ENCODE measurements at regions not wholly inside any gene's neighbourhood (a gene's known extent, or its start where the extent isn't known, plus 50 kb on each side); places are given as distances from the start of the nearest gene placed in this dataset.
A peak's percentile ranks its signal among the peaks of the same experiment; 100 is the strongest.

DNA sequence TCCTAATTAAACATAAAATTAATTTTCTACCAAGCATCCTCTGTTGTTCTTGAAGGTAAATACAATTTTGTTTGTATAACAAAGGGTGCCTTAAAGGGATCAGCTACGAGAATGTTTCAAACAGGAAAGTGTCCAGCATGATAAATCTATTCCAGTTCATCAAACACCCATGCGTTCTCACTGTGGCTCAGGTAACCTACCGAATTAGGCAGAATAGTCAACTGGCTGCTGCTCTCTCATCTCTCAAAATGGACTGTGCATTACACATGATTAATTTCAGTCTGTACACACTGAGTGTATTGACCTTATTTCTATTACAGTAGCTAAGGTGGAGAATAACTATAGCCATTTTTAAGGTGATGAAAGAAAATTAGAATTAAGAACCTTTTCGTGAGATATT, 127.5 kb upstream of the RMST start:
- no peak for DNase-seq

DNA sequence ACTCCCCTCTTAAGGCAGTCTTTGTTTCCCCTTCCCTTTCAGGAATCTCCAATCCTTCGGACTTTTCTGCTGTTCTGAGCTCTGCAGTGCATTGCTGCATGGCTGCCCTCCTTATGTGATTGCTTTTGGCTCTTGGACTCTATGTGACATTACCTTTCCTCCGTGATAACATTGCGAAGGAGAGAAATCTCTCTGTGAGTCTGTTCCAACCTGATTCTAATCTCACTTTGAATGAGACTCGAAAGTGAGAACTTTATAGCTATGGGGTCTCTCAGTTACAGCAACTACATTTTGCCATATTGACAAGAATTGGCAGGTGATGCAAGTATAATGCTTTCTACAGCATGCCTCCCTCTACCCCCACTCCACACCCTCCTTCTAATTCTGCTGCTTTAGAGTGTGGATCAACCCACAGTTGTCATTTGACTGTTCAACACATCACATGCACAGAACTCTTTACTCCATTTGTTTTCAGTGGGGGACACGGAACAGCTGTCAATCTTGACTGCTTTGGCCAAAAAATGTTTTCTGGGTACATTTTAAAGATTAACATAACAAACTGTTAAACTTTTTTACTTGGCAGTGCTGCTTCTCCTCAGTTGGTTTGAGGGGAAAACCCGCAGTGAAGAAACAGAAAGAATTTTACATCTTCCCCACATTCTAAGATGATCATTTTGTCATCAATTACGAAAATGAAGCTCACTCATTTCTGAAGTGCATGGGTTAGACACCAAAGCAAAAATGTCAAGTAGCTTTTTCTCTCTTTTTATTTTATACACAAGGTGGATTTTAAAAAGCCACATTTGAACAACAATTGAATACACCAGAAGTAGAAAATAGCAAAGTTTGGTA, 125.5 kb upstream of the RMST start:
- no peak for DNase-seq

DNA sequence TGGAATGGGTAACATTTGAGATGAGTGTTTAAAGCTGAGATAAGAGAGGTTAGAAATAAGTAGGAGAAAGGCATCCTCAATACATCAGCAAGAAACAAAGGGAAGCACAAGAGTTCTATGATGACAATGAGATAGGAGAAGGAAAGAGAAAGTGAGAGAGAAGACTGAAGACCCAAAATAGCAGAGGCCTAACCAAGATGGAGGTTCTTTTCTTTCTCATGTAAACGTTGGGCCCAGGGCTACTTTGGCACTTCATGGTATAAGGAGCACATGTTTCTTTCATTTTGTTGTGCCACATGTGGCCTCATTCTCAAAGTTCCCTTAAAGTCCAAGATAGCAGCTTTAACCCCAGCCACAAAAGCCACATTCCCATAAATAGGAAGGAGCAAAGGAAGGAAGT, 120.5 kb upstream of the RMST start:
- DNase-seq, result no peak

DNA sequence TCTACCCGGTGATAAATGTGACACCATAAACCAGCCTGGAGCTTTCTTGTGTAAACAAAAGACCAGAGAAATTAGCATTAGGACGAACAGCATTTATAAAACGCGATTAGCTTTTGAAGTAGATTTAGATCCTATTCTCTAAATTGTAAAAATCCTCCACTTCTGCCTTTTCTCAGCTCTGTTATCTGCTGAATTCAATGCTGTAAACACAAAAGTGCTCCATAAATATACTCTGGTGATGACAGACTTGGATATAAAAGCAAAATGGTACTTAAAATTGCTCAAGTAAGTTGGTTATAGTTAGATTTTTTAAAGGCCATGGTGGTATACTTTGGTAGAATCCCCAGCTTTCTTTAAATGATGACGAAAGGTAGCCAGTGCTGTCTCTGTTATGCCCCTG, 114.6 kb upstream of the RMST start:
- no peak for DNase-seq

DNA sequence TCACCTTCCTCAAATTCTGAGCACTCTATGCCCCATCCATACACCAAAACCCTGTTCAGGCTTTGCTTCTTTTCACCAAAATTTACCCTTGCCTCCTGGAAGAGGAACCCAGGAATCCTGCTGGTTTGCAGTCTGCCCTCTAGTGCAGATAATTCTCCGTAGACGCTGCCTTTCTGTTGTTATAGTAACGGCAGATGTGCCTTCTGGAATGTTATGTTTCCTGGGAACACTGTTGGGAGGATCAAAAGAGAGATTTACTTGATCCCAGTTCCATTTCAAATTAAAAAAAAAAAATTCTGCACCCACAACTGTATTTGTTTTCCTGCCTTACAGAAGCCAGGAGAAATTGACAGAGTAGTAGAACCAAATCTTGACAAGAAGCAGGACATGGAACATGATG, 104.2 kb upstream of the RMST start:
- no peak for DNase-seq

DNA sequence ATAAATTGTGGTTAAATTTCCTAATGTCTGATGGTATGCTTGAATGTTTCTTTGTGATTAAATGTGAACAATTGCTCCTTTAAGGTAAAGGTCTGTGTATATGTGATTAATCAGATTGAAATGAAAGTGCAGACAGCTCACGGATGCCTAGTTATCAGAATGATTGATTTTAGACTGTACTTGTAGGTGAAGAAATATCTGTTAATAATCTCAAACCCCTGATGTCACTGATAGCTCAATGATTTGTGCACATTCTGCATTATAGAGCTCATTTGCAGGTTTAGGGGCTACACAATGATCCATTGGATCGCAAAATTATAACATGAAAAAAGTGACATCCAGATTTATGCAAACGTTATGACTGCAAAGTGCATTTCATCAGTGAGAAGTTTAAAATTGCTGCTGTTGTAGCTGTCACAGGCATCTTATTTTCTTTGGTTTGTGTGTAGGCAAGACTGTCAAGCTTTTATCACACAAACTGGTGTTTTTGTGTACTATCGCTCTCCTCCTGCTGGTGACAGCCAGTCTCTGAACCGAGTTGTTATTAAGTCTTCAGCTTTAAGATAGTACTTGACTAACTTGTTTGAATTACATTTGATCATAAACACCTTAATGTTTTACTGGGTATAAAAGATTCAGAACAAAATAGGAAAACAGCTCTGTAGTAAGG, 103.4 kb upstream of the RMST start:
- DNase-seq, result no peak

DNA sequence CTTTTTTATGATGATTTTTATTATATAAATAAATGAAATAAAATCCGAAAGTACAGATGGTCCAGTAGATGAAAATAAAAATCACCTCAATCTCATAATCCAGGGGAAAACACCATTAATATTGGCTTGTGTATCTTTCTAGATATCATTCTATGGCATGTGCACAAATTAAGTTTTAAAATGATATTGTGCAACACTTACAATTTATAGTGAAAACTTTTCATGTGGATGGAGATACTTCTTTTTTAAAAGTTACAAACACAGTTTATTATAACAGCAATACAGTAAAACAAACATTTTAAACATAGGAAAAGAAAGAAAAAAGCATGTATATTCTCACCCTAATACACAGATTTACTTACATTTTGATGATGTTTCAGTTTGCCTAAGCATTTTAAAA, 98.9 kb upstream of the RMST start:
- no peak for DNase-seq

DNA sequence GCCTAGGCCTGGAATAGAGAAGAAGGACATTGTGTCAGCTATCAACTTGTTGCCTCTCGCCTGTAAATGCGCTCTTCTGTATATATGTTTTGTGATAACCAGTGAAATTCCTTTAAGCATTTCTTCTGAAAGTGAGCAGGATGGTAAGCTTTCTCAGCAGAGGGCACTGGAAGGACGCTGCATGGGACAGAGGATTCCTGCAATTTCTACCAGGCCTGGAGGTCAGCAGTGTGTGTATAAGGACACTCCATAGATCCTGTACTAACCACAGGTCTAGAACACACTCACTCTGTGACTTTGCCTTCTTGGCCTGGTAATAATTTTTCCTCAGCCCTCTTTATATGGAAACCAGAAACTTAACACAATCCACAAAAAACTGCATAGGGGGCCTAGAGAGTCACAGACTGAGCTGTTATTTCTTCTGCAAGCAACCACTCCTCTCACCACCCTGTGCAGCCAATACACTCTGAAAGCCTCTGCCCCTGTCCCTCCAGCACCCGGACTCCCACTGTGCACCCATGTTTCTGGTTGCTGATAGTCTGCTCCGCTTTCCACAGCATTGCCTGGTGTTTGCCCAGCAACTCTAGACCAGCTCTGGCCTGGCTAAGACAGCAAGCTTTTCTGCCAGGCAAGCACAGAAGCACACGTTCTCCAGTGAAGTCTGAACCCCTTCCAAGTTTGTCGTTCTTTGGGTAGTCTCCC, 94.0 kb upstream of the RMST start:
- DNase-seq, result no peak

DNA sequence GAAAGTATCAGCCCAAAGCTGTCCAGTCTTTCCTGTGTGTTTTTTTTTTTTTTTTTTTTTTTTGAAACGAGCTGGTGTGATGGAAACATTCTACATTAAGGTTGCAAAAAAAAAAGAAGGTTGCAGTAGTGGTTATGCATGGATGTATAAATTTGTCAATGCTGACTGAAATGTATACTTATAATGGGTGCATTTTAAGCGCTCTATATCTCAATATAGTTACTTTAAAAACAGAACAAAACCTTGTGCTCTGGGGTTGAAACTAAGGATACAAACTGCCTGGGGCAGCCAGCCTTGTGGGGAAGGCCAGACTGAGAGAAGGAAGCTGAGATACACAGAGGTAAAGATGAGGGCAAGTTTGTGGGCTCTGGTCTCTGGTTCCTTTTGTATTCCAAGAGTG, 87.3 kb upstream of the RMST start:
- DNase-seq, result no peak

DNA sequence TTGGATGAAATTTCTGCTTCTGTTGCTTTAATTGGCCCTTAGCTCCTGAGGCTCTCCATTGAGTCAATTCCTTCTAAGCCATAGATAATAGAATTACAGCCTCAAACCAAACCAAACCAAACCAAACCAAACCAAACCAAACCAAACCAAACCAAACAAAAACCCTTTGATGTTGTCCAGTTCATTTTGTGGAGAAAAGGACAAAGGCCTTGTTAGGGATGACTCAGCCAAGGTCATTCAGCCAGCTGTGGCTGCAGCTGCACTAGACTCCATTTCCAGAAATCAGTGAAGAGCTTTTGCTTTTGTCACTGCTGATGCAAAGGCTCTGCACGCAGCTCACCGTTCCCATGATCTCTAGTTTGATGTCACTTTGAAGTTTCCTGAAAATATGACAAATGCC, 82.2 kb upstream of the RMST start:
- no peak for DNase-seq

DNA sequence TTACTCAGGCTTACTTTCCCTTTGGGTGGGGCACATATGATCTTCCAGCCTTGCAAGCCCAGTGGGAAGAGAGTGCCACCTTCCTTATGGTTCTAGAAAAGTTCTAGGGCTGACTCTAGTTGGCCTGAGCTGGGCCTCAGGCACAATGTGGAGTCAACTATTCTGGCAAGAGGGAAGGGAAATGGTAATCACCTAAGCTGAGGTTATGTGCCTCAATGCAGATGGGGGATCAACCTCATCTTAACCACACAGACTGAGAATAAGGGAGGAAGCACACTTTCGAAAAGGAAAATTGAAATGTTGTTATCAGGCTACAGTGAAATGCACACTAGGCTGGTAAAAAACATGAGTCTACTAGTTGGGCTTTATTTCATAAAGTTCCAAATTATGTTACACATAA, 77.5 kb upstream of the RMST start:
- DNase-seq, result no peak

DNA sequence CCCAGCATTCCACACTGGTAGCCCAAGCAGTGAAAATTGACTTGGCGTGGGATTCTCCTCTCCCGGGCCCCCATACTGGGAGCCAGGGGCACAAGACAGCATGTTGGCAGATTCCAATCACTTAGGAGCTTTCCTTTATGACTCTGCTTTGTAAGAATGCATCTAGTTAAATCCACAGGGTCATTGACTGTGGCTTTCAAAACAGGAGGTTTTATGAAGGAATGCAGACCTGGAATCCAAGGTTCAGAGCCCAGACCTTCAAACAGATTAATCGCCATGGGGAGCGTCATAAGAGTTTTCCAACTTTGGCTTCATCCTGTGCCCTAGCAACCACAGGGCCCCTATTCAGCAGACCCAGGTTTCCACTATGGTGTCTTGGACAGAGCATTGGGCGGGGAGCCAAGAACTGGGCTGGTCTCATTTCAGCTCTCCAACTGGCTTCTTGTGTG, 76.4 kb upstream of the RMST start:
- peak; percentile 10 for DNase-seq

DNA sequence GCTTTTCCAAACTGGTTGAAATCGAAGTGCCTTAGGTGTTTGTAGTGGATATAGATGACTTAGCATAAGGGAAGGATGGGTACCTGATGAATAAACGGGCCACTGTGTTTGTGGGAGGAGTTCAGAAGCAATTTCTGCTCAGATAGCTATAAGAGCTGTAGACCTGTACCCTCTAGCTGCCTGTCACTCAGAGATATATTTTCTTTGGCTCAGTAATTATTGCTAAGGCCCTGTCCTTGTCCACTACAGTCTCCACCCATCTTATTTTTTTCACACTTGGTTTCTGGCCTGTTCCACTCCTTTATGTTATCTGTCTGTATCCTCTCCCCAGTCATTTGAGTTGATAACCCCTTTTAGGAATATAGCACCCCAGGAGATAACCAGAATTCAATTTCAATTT, 74.8 kb upstream of the RMST start:
- DNase-seq, result no peak

DNA sequence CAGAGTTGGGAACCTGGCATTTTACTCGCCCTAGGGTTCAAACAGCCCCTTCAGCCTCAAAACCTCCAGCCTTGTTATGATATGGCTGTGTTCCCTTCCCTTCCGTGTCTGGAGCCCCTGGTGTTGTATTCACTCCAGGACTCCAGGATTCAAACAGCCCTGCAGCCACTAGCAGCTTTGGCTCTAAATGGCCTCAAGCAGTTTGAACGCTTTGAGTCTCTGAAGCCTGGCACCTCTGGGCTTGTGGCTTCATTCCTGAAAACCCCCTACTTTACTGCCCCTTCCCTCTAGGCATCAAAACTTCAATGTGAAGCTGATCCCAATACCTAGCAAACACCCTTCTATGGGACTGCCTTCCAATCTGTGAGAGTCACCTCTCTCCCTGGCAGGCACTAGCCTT, 67.9 kb upstream of the RMST start:
- DNase-seq, result no peak

DNA sequence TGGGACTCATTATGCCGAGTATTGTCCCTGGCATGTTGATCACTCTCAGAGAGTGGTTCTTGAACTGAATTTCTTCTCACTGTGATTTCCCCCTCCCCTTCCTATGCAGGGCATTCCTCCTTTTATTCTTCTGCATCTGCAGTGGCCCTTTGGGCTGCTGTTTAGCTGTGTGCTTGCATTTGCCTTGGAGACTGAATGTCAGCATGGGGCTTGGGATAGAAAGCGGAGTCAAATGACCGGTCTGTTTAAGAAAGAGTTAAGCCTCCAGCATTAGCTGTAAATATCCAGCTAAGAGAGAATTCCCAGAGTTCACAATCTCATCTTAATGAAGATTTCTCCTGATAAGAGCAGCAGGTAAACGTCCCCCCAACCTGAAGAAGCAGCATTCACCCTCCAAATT, 65.6 kb upstream of the RMST start:
- DNase-seq, result no peak

DNA sequence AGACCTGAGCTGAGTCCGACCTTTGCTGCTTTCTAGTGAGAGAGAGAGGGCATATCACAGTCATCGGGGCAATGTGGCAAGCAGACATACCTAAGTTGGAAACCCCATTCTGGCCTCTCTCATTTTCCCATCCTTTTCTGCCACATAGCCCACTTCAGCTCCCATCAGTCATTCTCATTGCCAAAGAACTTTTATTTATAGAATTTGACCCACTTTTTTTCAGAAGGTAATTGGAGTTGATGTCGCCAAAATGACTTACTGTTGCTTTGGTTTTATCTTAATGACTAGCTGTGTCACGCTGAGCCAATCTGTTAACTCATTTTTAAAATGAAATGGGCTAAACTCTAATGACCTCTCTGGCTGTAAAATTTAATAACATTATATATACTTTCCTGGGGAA, 63.9 kb upstream of the RMST start:
- no peak for DNase-seq

DNA sequence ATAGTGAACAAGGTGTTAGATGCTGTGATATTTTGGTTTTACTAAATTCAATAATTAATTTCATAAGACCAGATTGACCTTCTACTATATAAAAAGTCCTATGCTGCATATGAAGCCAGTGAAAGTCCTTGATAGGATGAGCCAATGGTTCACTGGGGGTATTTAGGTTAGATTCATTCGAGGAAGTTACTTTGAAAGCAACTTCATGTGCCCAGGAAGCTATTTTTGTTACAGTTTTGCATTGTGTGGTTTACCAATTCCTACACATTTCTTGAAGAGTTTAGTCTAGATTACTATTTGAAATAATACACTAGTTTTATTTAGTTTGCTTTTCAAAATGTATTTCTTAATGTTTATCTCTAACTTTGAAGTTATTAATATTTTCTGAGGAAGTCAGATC, 58.5 kb upstream of the RMST start:
- no peak for DNase-seq

DNA sequence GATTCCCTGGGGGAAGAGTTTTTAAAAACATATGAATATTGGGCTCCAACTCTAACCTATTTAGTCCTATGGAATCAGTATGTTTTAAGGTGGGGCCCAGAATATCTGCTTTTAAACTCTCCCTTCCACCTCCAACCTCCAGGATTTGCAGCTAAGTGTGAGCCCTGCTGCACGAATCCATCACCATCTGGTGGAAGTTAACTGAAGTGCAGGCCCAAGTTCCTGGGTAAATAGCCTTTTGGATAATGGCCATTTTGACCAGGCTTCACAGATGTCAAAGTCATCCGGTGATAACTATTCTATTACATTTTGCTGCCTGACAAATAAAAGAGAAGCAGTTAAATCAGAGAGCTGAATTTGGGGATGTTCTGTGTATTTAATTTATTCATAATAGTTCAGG, 58.1 kb upstream of the RMST start:
- peak; percentile 45 for DNase-seq

DNA sequence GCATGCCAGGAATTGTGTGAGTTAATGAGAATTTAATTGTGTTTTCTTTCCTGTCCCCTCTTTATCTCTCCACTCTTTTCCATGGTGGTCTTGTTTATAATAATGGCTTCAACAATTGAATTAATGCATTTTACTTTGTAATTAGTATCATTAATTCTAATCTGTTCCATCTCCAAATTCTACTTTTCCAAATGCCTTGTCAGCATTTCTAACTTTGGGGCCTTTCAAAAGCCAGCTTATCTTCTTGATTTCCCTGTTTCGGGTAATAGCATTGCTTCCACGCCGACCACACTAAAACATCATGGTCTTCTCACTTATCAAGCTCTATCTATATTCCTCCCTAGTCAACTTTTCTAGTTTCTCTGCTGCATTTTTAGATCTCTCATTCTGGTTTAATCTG, 54.2 kb upstream of the RMST start:
- no peak for DNase-seq

DNA sequence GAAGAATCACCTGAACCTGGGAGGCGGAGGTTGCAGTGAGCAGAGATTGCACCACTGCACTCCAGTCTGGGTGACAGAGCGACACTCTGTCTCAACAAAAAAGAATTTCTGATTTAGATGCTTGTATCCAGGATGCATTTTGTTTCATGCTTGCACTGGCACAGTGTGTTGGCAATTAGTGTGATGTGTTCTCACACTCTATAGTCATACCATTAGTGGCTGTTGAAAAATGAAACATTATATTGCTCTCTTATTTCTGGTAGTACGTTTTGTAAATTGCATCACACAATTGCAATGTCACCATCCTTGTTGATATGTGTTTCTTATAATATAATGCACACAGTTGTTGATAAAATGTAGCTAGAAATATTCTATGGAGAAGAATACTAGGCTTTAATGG, 51.3 kb upstream of the RMST start:
- no peak for DNase-seq

Measured in left kidney (tissue), 1 donor.